HEK293T (cell line): ENCODE measurements at regions not wholly inside any gene's neighbourhood (a gene's known extent, or its start where the extent isn't known, plus 50 kb on each side); places are given as distances from the start of the nearest gene placed in this dataset.

Source experiments
- CTCF ChIA-PET: fragments of 350-600 bp; formaldehyde crosslinking; extraction: SDS; loops from one replicate; lab custom pipeline; 2021; ENCODE audit warnings: antibody characterized with exemption, inconsistent platforms; lab: Yijun Ruan, JAX
- POLR2A ChIA-PET: fragments of 350-600 bp; formaldehyde crosslinking; extraction: SDS; loops from one replicate; lab custom pipeline; 2020; ENCODE audit warnings: antibody characterized with exemption, inconsistent platforms; lab: Yijun Ruan, JAX
- DNase-seq: peaks from one replicate; pipeline ENCODE4 v3.0.0; 2012; ENCODE audit warnings: mixed read lengths; ENCODE audit errors: extremely low spot score
- ARNT ChIP-seq: fragments of 450-650 bp; IDR thresholded peaks from 2 replicates; pipeline ENCODE4 v1.6.1; 2017; ENCODE audit warnings: mild to moderate bottlenecking
- BHLHE40 ChIP-seq: fragments of 450-650 bp; IDR thresholded peaks from 2 replicates; pipeline ENCODE4 v1.6.1; 2016; ENCODE audit warnings: mild to moderate bottlenecking, moderate library complexity, borderline replicate concordance
- CTBP1 ChIP-seq: fragments of 450-650 bp; IDR thresholded peaks from 2 replicates; pipeline ENCODE4 v1.6.1; 2016; ENCODE audit warnings: borderline replicate concordance
- ELF4 ChIP-seq: fragments of 450-650 bp; IDR thresholded peaks from 2 replicates; pipeline ENCODE4 v1.6.1; 2017; ENCODE audit warnings: antibody characterized with exemption
- FOXA1 ChIP-seq: fragments of 450-650 bp; IDR thresholded peaks from 2 replicates; pipeline ENCODE4 v1.6.1; 2016; ENCODE audit warnings: mild to moderate bottlenecking
- FOXK2 ChIP-seq: fragments of 450-650 bp; IDR thresholded peaks from 2 replicates; pipeline ENCODE4 v1.6.1; 2016; ENCODE audit warnings: mild to moderate bottlenecking
- FOXM1 ChIP-seq: fragments of 450-650 bp; IDR thresholded peaks from 2 replicates; pipeline ENCODE4 v1.6.1; 2017; ENCODE audit warnings: mild to moderate bottlenecking, borderline replicate concordance
- HDGF ChIP-seq: fragments of 450-650 bp; IDR thresholded peaks from 2 replicates; pipeline ENCODE4 v1.6.1; 2017; ENCODE audit warnings: antibody characterized with exemption, borderline replicate concordance
- L3MBTL2 ChIP-seq: fragments of 450-650 bp; conservative IDR thresholded peaks from 2 replicates; pipeline ENCODE4 v1.6.1; 2016; ENCODE audit warnings: mild to moderate bottlenecking
- LEF1 ChIP-seq: fragments of 450-650 bp; IDR thresholded peaks from 2 replicates; pipeline ENCODE4 v1.6.1; 2017; ENCODE audit warnings: mild to moderate bottlenecking, borderline replicate concordance
- NFRKB ChIP-seq: fragments of 450-650 bp; IDR thresholded peaks from 2 replicates; pipeline ENCODE4 v1.6.1; 2016; ENCODE audit warnings: mild to moderate bottlenecking, moderate library complexity
- PKNOX1 ChIP-seq: fragments of 450-650 bp; IDR thresholded peaks from 2 replicates; pipeline ENCODE4 v1.6.1; 2016
- SP1 ChIP-seq: fragments of 450-650 bp; IDR thresholded peaks from 2 replicates; pipeline ENCODE4 v1.6.1; 2017
- SUZ12 ChIP-seq: fragments of 450-650 bp; IDR thresholded peaks from 2 replicates; pipeline ENCODE4 v1.6.1; 2016; ENCODE audit warnings: mild to moderate bottlenecking
- TARDBP ChIP-seq: fragments of 450-650 bp; IDR thresholded peaks from 2 replicates; pipeline ENCODE4 v1.6.1; 2016
- ZNF384 ChIP-seq: fragments of 450-650 bp; IDR thresholded peaks from 2 replicates; pipeline ENCODE4 v1.6.1; 2016

GRCh38 chr14:105839425-105840265, 313.3 kb downstream of the TMEM121 start:
- ChIA-PET POLR2A (no interaction called here), CTCF (no interaction called here)
- no peak for TF ChIP-seq TARDBP
- no peak for TF ChIP-seq LEF1
- TF ChIP-seq BHLHE40: no peak
- TF ChIP-seq CTBP1: no peak
- no peak for TF ChIP-seq SUZ12
- no peak for TF ChIP-seq NFRKB
- no peak for TF ChIP-seq ELF4
- no peak for TF ChIP-seq FOXM1
- TF ChIP-seq ZNF384: no peak
- no peak for TF ChIP-seq HDGF
- TF ChIP-seq FOXK2: no peak
- no peak for TF ChIP-seq ARNT
- TF ChIP-seq PKNOX1: no peak

GRCh38 chr14:105840266-105841021, 314.1 kb downstream of the TMEM121 start:
- no peak for DNase-seq
- POLR2A ChIA-PET: no interaction called here
- TF ChIP-seq TARDBP: no peak
- no peak for TF ChIP-seq BHLHE40
- TF ChIP-seq ARNT: no peak
- no peak for TF ChIP-seq L3MBTL2
- TF ChIP-seq SUZ12: no peak
- no peak for TF ChIP-seq LEF1
- no peak for TF ChIP-seq PKNOX1
- TF ChIP-seq FOXA1: no peak
- TF ChIP-seq ELF4: no peak
- CTCF ChIA-PET: no interaction called here

More at GRCh38 chr14:105839425-105840265, 313.3 kb downstream of the TMEM121 start:
- DNase-seq: no peak

GRCh38 chr14:105841022-105842009, 314.9 kb downstream of the TMEM121 start:
- POLR2A ChIA-PET: no interaction called here
- DNase-seq: no peak
- no peak for TF ChIP-seq TARDBP
- no peak for TF ChIP-seq FOXA1
- TF ChIP-seq HDGF: no peak
- no peak for TF ChIP-seq L3MBTL2
- TF ChIP-seq SP1: no peak
- no peak for TF ChIP-seq PKNOX1
- no peak for TF ChIP-seq LEF1
- TF ChIP-seq FOXK2: no peak
- TF ChIP-seq ZNF384: no peak
- TF ChIP-seq FOXM1: no peak
- TF ChIP-seq SUZ12: no peak
- no peak for TF ChIP-seq ARNT
- no peak for TF ChIP-seq BHLHE40
- no peak for TF ChIP-seq NFRKB
- TF ChIP-seq CTBP1: no peak
- no peak for TF ChIP-seq ELF4
- CTCF ChIA-PET: no interaction called here

- ChIA-PET CTCF (interaction anchor here (0.6 kb wide), 1 partner anchor 506 kb away, joined by 3 read pairs; no protein-coding TSS in a partner anchor), POLR2A (no interaction called here)
- DNase-seq: no peak
- TF ChIP-seq ARNT: no peak
These were observed 315.7 kb downstream of the TMEM121 start for GRCh38 chr14:105842105-105842504.

- TF ChIP-seq FOXM1: no peak
- TF ChIP-seq FOXK2: no peak
- TF ChIP-seq HDGF: no peak
- no peak for TF ChIP-seq ELF4
- no peak for TF ChIP-seq CTBP1
- TF ChIP-seq TARDBP: no peak
- TF ChIP-seq BHLHE40: no peak
- no peak for TF ChIP-seq ZNF384
- no peak for TF ChIP-seq L3MBTL2
- POLR2A ChIA-PET: no interaction called here
- no peak for DNase-seq
- CTCF ChIA-PET: no interaction called here
These were observed 317.2 kb downstream of the TMEM121 start for GRCh38 chr14:105843444-105844046.
